Adrenal gland (tissue), 5 donors: ENCODE measurements at regions not wholly inside any gene's neighbourhood (a gene's known extent, or its start where the extent isn't known, plus 50 kb on each side); places are given as distances from the start of the nearest gene placed in this dataset.

Experiments used
- CTCF ChIP-seq, 6 experiments: fragments of 450-650 bp in 4 of 6; fragments of 200-600 bp in 2 of 6; sonication (generic) in 1 of 6; IDR thresholded peaks; 1 replicate in 5 of 6; 2 replicates in 1 of 6; pipeline versions ENCODE4 v1.5.1 to v1.8.0; 2016 to 2021; ENCODE audit warnings: antibody characterized with exemption in 6 of 6, mild to moderate bottlenecking in 2 of 6, moderate library complexity in 1 of 6
- POLR2A ChIP-seq, 2 donors: fragments of 450-650 bp; IDR thresholded peaks; one replicate each; pipeline ENCODE4 v1.6.1; 2017; ENCODE audit warnings: antibody characterized with exemption in 2 of 2, mild to moderate bottlenecking in 2 of 2, moderate library complexity in 1 of 2
- donor health status: DM: no; HTN: no; CAD: no.

- TF ChIP-seq CTCF (IDR thresholded peaks at IDR 0.05) (no peak), POLR2A (IDR thresholded peaks at IDR 0.05) (no peak)
These were observed 373.7 kb upstream of the CCNH start for GRCh38 chr5:87786471-87786870.
